Coronary artery (tissue), 2 donors: ENCODE measurements at regions not wholly inside any gene's neighbourhood (a gene's known extent, or its start where the extent isn't known, plus 50 kb on each side); places are given as distances from the start of the nearest gene placed in this dataset.

Experiments used
- DNase-seq: peaks from one replicate; pipeline ENCODE4 v3.0.0-alpha.2; 2017; ENCODE audit warnings: low spot score
- H3K27ac ChIP-seq, 2 donors: fragments of 200-600 bp; sonication (generic); one replicate each; pipeline ENCODE4 v1.5.1; 2016 to 2019
- H3K4me3 ChIP-seq: fragments of 200-600 bp; sonication (generic); 2 replicates; pipeline ENCODE4 v1.5.1; 2016; ENCODE audit warnings: mild to moderate bottlenecking, moderate library complexity
- TF ChIP-seq, protein P1 (sequence below): fragments of 200-600 bp; sonication (generic); IDR thresholded peaks from one replicate; pipeline ENCODE4 v1.5.1; 2019; ENCODE audit warnings: antibody characterized with exemption

DNA sequence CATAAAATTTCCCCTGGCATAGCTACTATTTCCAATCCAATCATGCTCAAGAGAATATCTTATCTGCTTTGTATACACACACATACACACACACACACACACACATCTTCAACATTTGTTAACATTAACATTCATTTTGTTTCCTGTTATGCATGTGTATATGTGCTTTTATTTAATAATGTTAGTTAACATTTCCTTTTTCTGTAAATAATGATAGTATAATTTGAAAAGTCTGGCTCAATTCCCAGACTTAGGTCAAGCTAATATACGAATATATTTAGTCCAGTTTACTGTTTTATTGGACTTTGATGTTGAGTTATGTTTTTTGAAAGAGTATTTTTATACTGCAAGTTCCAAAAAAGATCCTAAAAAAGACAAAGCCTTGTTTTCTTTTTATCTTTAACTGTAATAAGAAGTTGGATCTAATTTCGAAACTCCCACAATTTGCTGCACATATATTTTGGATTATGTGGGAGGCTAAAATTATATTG, 1072.4 kb downstream of the EFNB2 start:
- no peak overlapping the region for H3K27ac ChIP-seq
- no peak for DNase-seq
- no peak overlapping the region for H3K4me3 ChIP-seq
- TF ChIP-seq, protein P1, sequence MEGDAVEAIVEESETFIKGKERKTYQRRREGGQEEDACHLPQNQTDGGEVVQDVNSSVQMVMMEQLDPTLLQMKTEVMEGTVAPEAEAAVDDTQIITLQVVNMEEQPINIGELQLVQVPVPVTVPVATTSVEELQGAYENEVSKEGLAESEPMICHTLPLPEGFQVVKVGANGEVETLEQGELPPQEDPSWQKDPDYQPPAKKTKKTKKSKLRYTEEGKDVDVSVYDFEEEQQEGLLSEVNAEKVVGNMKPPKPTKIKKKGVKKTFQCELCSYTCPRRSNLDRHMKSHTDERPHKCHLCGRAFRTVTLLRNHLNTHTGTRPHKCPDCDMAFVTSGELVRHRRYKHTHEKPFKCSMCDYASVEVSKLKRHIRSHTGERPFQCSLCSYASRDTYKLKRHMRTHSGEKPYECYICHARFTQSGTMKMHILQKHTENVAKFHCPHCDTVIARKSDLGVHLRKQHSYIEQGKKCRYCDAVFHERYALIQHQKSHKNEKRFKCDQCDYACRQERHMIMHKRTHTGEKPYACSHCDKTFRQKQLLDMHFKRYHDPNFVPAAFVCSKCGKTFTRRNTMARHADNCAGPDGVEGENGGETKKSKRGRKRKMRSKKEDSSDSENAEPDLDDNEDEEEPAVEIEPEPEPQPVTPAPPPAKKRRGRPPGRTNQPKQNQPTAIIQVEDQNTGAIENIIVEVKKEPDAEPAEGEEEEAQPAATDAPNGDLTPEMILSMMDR: no peak

DNA sequence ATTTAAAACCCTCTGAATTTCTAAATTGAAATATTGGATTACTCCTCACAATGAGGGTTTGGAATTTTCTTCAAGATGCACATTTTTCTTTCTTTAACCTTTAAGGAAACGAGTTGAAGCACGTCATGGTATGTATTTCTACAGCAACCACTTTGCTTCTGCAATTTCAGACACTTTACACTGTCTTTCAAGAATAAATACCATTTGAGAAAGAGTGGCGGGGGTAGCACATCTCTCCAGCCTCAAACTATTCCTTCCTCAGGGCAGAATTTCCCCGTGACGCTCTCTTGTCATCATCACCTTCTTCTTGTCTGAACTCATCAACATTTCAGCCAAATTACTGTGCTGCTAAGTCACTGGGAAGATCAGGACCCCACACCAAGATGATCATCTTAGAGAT, 1073.4 kb downstream of the EFNB2 start:
- TF ChIP-seq, protein P1: no peak
- Histone ChIP-seq H3K27ac (no peak overlapping the region), H3K4me3 (no peak overlapping the region)
- DNase-seq: no peak

DNA sequence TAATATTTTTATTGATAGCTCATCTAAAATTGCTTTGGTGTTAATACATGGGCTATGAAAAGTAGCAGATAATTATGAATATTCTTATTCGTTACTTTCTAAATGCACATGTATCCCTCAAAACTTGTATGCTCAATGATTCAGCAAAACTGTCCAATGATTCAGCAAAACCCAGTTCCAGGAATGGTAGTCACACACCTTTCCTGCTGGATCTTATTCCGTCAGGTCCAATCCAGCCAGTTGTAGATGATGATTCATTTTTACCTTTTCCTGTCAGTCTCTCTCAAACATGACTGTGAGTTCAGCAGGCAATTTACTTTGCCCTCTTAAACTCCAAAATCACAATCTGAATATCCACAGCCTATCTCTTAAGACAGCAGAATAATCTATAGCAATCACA, 1082.6 kb downstream of the EFNB2 start:
- no peak overlapping the region for H3K4me3 ChIP-seq
- TF ChIP-seq, protein P1: no peak
- H3K27ac ChIP-seq: no peak overlapping the region
- no peak for DNase-seq

DNA sequence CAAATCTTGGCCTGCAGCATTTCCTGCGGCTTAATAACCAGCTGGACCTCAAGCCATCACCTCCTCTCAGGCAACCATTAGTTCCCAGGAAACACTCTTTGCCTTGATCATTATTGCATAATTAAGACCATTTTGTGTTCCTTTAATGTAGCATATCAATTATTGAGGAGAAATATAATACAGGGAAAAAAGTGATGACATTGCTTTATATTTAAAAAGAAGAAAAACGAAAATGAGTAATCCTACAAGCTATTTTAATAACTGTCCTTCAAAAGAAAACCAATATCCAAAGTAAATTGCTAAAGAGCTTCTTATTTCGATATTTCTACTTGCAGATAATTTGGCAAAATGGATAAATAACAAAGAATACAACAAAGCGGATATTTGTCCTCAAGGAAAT, 1084.7 kb downstream of the EFNB2 start:
- TF ChIP-seq, protein P1: no peak
- H3K4me3 ChIP-seq: no peak overlapping the region
- no peak for DNase-seq
- no peak overlapping the region for H3K27ac ChIP-seq

DNA sequence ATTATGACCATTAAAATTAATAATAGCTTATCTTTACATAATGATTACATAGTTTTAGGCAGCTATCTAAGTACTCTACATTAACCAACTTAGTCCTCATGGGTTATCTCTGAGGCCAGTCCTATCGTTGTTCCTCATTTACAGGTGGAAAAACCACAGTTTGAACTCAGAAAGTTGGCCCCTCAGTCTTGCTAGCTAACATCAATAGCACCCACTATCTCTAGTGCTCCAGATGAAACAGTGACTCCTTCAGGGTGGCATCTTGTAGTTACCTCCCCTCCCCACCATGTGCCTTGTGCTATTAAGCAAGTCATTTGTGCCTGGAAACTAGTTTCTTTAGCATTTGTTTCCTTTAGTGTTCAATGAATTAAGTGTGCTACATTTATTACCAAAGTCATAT, 1086.7 kb downstream of the EFNB2 start:
- H3K27ac ChIP-seq: no peak overlapping the region
- TF ChIP-seq, protein P1: no peak
- DNase-seq: no peak
- no peak overlapping the region for H3K4me3 ChIP-seq

DNA sequence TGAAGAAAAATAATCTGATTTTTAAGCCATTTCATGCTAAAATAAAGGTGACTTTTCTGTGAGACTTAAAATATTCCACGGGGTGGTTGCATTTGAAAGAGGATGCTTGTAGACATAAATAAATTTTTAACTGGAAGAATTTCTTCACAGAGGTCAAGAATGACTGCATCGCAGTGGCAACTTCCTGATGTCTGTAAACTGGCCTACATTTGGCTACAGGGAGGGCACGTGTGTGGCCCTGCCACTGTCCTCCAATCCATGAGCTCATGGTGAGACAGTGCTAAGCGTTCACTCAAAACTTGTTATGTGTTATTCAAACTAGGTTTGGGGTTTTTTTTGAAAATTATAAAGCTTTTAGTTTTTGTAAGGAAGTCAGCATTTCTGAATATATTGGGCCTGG, 1089.3 kb downstream of the EFNB2 start:
- TF ChIP-seq, protein P1: no peak
- DNase-seq: no peak
- Histone ChIP-seq H3K4me3 (no peak overlapping the region), H3K27ac (no peak overlapping the region)

DNA sequence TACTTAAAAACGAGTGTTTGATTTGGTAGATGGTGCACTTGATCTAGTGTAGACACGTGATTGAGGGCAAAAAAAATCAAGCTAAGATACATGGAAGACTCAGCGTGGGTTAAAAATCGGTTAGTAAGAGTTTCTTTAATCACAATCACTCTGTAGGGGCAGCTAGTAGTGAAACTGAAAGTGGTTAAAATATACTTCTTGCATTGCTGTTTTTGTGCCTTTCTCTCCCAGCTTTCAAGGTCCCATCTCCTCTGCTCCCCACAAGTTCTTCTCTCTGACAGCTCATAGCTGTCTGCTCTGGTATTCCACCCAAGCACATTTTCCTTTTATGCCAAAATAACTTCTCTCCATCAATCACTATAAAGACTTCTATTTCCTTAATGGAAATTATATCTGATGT, 1089.7 kb downstream of the EFNB2 start:
- Histone ChIP-seq H3K27ac (no peak overlapping the region), H3K4me3 (peak overlapping the region; percentile 0)
- TF ChIP-seq, protein P1: no peak
- no peak for DNase-seq
